A549 (cell line): ENCODE measurements at regions not wholly inside any gene's neighbourhood (a gene's known extent, or its start where the extent isn't known, plus 50 kb on each side); places are given as distances from the start of the nearest gene placed in this dataset.

Experiments
- GATA3 ChIP-seq: IDR thresholded peaks from 2 replicates; pipeline ENCODE4 v1.6.1; 2012; ENCODE audit warnings: borderline replicate concordance
- TF ChIP-seq, protein P1 (sequence below): fragments of >200 bp; sonication (Bioruptor Twin); formaldehyde crosslinking; IDR thresholded peaks from 3 replicates; pipeline ENCODE4 v1.5.1; 2016

DNA sequence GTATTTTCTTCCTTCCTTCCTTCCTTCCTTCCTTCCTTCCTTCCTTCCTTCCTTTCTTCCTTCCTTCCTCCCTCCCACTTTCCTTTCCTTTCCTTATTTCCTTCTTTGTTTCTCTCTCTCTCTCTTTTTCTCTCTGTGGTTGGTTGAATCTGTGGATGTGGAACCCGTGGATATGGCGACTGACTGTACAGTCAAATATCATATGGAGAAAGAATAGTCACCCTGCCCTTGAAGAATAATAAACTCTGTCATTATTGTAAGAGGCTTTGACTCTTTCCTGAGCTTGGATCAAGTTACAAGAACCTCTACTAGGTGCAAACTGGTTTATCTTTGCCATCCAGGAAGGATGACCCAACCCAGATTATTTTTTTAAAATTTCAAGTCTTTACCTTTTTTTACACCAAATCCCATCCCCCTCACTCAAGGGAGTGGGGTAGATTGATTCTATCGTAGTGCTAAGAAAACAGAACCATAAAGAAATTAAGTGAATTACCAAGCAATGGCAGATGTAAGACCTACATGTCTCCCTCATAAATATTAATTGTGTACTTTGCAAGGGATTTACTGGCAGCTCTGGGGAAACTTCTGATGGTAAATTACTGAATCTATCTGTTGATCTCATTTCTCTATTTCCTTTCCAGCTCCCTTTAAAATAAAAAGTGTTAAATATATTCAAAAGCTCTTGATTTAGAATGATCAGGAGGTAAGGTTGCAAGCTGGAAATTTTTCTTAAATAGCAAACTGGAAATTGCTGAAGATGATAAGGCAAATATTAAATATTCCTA is 667.5 kb downstream of the UTRN start:
- TF ChIP-seq GATA3 = no peak
- TF ChIP-seq, protein P1, sequence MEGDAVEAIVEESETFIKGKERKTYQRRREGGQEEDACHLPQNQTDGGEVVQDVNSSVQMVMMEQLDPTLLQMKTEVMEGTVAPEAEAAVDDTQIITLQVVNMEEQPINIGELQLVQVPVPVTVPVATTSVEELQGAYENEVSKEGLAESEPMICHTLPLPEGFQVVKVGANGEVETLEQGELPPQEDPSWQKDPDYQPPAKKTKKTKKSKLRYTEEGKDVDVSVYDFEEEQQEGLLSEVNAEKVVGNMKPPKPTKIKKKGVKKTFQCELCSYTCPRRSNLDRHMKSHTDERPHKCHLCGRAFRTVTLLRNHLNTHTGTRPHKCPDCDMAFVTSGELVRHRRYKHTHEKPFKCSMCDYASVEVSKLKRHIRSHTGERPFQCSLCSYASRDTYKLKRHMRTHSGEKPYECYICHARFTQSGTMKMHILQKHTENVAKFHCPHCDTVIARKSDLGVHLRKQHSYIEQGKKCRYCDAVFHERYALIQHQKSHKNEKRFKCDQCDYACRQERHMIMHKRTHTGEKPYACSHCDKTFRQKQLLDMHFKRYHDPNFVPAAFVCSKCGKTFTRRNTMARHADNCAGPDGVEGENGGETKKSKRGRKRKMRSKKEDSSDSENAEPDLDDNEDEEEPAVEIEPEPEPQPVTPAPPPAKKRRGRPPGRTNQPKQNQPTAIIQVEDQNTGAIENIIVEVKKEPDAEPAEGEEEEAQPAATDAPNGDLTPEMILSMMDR = no peak
